ENCODE measurements at regions not wholly inside any gene's neighbourhood (a gene's known extent, or its start where the extent isn't known, plus 50 kb on each side); places are given as distances from the start of the nearest gene placed in this dataset.

- TF ChIP-seq EP300 (IDR thresholded peaks at IDR 0.05) = no peak
- TF ChIP-seq, protein P1, sequence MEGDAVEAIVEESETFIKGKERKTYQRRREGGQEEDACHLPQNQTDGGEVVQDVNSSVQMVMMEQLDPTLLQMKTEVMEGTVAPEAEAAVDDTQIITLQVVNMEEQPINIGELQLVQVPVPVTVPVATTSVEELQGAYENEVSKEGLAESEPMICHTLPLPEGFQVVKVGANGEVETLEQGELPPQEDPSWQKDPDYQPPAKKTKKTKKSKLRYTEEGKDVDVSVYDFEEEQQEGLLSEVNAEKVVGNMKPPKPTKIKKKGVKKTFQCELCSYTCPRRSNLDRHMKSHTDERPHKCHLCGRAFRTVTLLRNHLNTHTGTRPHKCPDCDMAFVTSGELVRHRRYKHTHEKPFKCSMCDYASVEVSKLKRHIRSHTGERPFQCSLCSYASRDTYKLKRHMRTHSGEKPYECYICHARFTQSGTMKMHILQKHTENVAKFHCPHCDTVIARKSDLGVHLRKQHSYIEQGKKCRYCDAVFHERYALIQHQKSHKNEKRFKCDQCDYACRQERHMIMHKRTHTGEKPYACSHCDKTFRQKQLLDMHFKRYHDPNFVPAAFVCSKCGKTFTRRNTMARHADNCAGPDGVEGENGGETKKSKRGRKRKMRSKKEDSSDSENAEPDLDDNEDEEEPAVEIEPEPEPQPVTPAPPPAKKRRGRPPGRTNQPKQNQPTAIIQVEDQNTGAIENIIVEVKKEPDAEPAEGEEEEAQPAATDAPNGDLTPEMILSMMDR (IDR thresholded peaks at IDR 0.05) = no peak
- TF ChIP-seq, protein P2, sequence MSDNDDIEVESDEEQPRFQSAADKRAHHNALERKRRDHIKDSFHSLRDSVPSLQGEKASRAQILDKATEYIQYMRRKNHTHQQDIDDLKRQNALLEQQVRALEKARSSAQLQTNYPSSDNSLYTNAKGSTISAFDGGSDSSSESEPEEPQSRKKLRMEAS (IDR thresholded peaks at IDR 0.05) = no peak
- TF ChIP-seq CHD4 (IDR thresholded peaks at IDR 0.05; ENCODE audit: borderline replicate concordance) = no peak
Measured at GRCh38 chr2:192634557-192634956, 439.8 kb upstream of the TMEFF2 start.
